ENCODE measurements at regions not wholly inside any gene's neighbourhood (a gene's known extent, or its start where the extent isn't known, plus 50 kb on each side); places are given as distances from the start of the nearest gene placed in this dataset.
A peak's percentile ranks its signal among the peaks of the same experiment; 100 is the strongest.

- no peak for DNase-seq
Measured at GRCh38 chr4:13851085-13851940, 223.8 kb upstream of the BOD1L1 start.

GRCh38 chr4:13852411-13852810 lies 224.9 kb upstream of the BOD1L1 start:
- DNase-seq: no peak

- no peak for DNase-seq
Measured at GRCh38 chr4:13856387-13856786, 228.9 kb upstream of the BOD1L1 start.

- DNase-seq: no peak
Measured at GRCh38 chr4:13857397-13857796, 229.9 kb upstream of the BOD1L1 start.

- no peak for DNase-seq
Measured at GRCh38 chr4:13857800-13858199, 230.3 kb upstream of the BOD1L1 start.

- DNase-seq: no peak
Measured at GRCh38 chr4:13859423-13859822, 231.9 kb upstream of the BOD1L1 start.

GRCh38 chr4:13860126-13860525 lies 232.6 kb upstream of the BOD1L1 start:
- DNase-seq: no peak

GRCh38 chr4:13865871-13866669 lies 238.5 kb upstream of the BOD1L1 start:
- peak; percentile 28 for DNase-seq

GRCh38 chr4:13866881-13867280 lies 239.4 kb upstream of the BOD1L1 start:
- no peak for DNase-seq

- DNase-seq: no peak
Measured at GRCh38 chr4:13872155-13872554, 244.6 kb upstream of the BOD1L1 start.

GRCh38 chr4:13872955-13873354 lies 245.4 kb upstream of the BOD1L1 start:
- DNase-seq: no peak

- DNase-seq: no peak
Measured at GRCh38 chr4:13875181-13875580, 247.7 kb upstream of the BOD1L1 start.

GRCh38 chr4:13876131-13876530 lies 248.6 kb upstream of the BOD1L1 start:
- DNase-seq: no peak

GRCh38 chr4:13876940-13877339 lies 249.4 kb upstream of the BOD1L1 start:
- no peak for DNase-seq

- DNase-seq: no peak
Measured at GRCh38 chr4:13877626-13878025, 250.1 kb upstream of the BOD1L1 start.

GRCh38 chr4:13881892-13882291 lies 254.4 kb upstream of the BOD1L1 start:
- no peak for DNase-seq

GRCh38 chr4:13887010-13887409 lies 259.5 kb upstream of the BOD1L1 start:
- DNase-seq: no peak

GRCh38 chr4:13888112-13888511 lies 260.6 kb upstream of the BOD1L1 start:
- no peak for DNase-seq

GRCh38 chr4:13891544-13891939 lies 264.0 kb upstream of the BOD1L1 start:
- DNase-seq: no peak

- DNase-seq: no peak
Measured at GRCh38 chr4:13892739-13893105, 265.2 kb upstream of the BOD1L1 start.

- no peak for DNase-seq
Measured at GRCh38 chr4:13893211-13893610, 265.7 kb upstream of the BOD1L1 start.

GRCh38 chr4:13893987-13894386 lies 266.5 kb upstream of the BOD1L1 start:
- DNase-seq: no peak

- no peak for DNase-seq
Measured at GRCh38 chr4:13900780-13901179, 273.3 kb upstream of the BOD1L1 start.

- DNase-seq: no peak
Measured at GRCh38 chr4:13902146-13902545, 274.6 kb upstream of the BOD1L1 start.

Measured in NCI-H82 (cell line).